K562 (cell line): ENCODE measurements at regions not wholly inside any gene's neighbourhood (a gene's known extent, or its start where the extent isn't known, plus 50 kb on each side); places are given as distances from the start of the nearest gene placed in this dataset.

Source experiments
- ATAC-seq: fragments of 200-7000 bp; cut with Tn5 transposase; 3 replicates; pipeline ENCODE4 v1.9.1; 2020; ENCODE audit warnings: moderate library complexity
- BruUV-seq: library from RNA; stranded (reverse); fragments of 400-500 nt; replicated peaks from 2 replicates; lab custom pipeline; 2021; lab: Mats Ljungman, UMichigan
- CTCF ChIA-PET: fragments of 300-600 bp; formaldehyde crosslinking; extraction: SDS; loops from one replicate; lab custom pipeline; 2021; ENCODE audit warnings: low intra/inter-chr PET ratio; lab: Yijun Ruan, JAX
- POLR2A ChIA-PET: fragments of 300-600, 350-650 bp; sonication (Branson Sonifier 250); formaldehyde crosslinking; extraction: SDS; loops from one replicate; lab custom pipeline; 2021; ENCODE audit warnings: antibody characterized with exemption, inconsistent platforms; lab: Yijun Ruan, JAX
- DNase-seq, 4 experiments: peaks; one replicate each; pipeline versions ENCODE4 v3.0.0 to v3.0.0-alpha.2; 2011 to 2018; ENCODE audit warnings: low spot score in 3 of 4, mixed read lengths in 3 of 4; ENCODE audit errors: extremely low read depth in 1 of 4
- FAIRE-seq: peaks from 2 replicates; lab custom pipeline; 2011; peaks lifted over from hg19 to GRCh38; lab: Jason Lieb, UNC
- H2AFZ ChIP-seq: 2 replicates; pipeline ENCODE4 v1.6.0; 2011; ENCODE audit warnings: low read depth, low read length, control low read depth, inconsistent platforms
- H3K27ac ChIP-seq: fragments of 200-600 bp; 3 replicates; pipeline ENCODE4 v1.8.0; 2011; ENCODE audit warnings: low read depth, mild to moderate bottlenecking, control low read depth, inconsistent platforms, low read length, moderate library complexity, mixed read lengths; ENCODE audit errors: extremely low read depth
- H3K27me3 ChIP-seq, 2 experiments: fragments of 300-600 bp in 1 of 2; 2 replicates in 1 of 2; 3 replicates in 1 of 2; pipeline versions ENCODE4 v1.6.0 to v1.8.0; 2011; ENCODE audit warnings: inconsistent platforms in 2 of 2, low read length in 2 of 2, mild to moderate bottlenecking in 1 of 2, mixed read lengths in 1 of 2, moderate library complexity in 1 of 2; ENCODE audit not compliant: control insufficient read depth in 2 of 2, insufficient read depth in 2 of 2
- H3K36me3 ChIP-seq: fragments of 300-600 bp; 3 replicates; pipeline ENCODE4 v1.8.0; 2011; ENCODE audit warnings: mild to moderate bottlenecking, low read length, inconsistent platforms; ENCODE audit not compliant: control insufficient read depth, insufficient read depth
- H3K4me1 ChIP-seq, 2 experiments: fragments of 200-600 bp in 1 of 2; replicated peaks in 1 of 2; 2 replicates in 1 of 2; 3 replicates in 1 of 2; pipeline versions ENCODE4 v1.5.1 to v1.8.0; 2011; ENCODE audit warnings: inconsistent platforms in 2 of 2, low read length in 2 of 2, mild to moderate bottlenecking in 1 of 2, mixed read lengths in 1 of 2, moderate library complexity in 1 of 2; ENCODE audit not compliant: control insufficient read depth in 2 of 2, insufficient read depth in 2 of 2
- H3K4me2 ChIP-seq: 2 replicates; pipeline ENCODE4 v1.6.1; 2011; ENCODE audit warnings: low read length, control low read depth, inconsistent platforms, mixed read lengths; ENCODE audit not compliant: insufficient read depth
- H3K4me3 ChIP-seq: fragments of 200-600 bp; sonication (generic), shearing (Covaris generic); 2 replicates; pipeline ENCODE4 v1.5.1; 2016; ENCODE audit warnings: control low read depth, inconsistent platforms
- H3K79me2 ChIP-seq: fragments of 200-600 bp; 3 replicates; pipeline ENCODE4 v1.8.0; 2011; ENCODE audit warnings: low read length, inconsistent platforms; ENCODE audit not compliant: control insufficient read depth, insufficient read depth
- H3K9ac ChIP-seq, 2 experiments: 2 replicates each; pipeline versions ENCODE4 v1.6.0 to v1.6.1; 2011; ENCODE audit warnings: low read depth in 2 of 2, low read length in 2 of 2, control low read depth in 1 of 2, inconsistent platforms in 1 of 2, mild to moderate bottlenecking in 1 of 2, mixed read lengths in 1 of 2; ENCODE audit not compliant: insufficient read depth in 1 of 2
- H3K9me1 ChIP-seq: one replicate; pipeline ENCODE4 v1.6.0; 2011; ENCODE audit warnings: inconsistent platforms, mild to moderate bottlenecking, low read length, moderate library complexity; ENCODE audit not compliant: control insufficient read depth, insufficient read depth
- H3K9me3 ChIP-seq: replicated peaks from 2 replicates; pipeline ENCODE4 v1.5.1; 2011; ENCODE audit warnings: low read depth, low read length, inconsistent platforms; ENCODE audit not compliant: control insufficient read depth, insufficient read depth
- H4K20me1 ChIP-seq: replicated peaks from 2 replicates; pipeline ENCODE4 v1.6.1; 2011; ENCODE audit warnings: low read length, inconsistent platforms, mixed read lengths; ENCODE audit not compliant: control insufficient read depth, insufficient read depth
- CBFB ChIP-seq: sonication (generic); formaldehyde crosslinking; IDR thresholded peaks from 2 replicates; pipeline ENCODE4 v1.4.0; 2020; ENCODE audit warnings: mild to moderate bottlenecking, missing genetic modification reagents
- HIVEP1 ChIP-seq: fragments of 250-450 bp; sonication (Bioruptor Pico); IDR thresholded peaks from 2 replicates; pipeline ENCODE4 v1.4.0; 2020; ENCODE audit warnings: mild to moderate bottlenecking
- KLF10 ChIP-seq: fragments of 250-450 bp; sonication (Bioruptor Pico); IDR thresholded peaks from 2 replicates; pipeline ENCODE4 v1.6.1; 2021; ENCODE audit warnings: matching md5 sums
- NFE2L1 ChIP-seq: fragments of 450-650 bp; IDR thresholded peaks from 2 replicates; pipeline ENCODE4 v1.6.1; 2016; ENCODE audit warnings: missing genetic modification characterization, low read depth, mild to moderate bottlenecking, missing compliant biosample characterization, moderate library complexity, borderline replicate concordance
- NFXL1 ChIP-seq: fragments of 450-650 bp; formaldehyde crosslinking; IDR thresholded peaks from 2 replicates; pipeline ENCODE4 v1.4.0; 2021; ENCODE audit warnings: mild to moderate bottlenecking
- NUFIP1 ChIP-seq: fragments of 450-650 bp; IDR thresholded peaks from 2 replicates; pipeline ENCODE4 v1.6.1; 2018; ENCODE audit not compliant: partially characterized antibody
- STAT5A ChIP-seq: IDR thresholded peaks from 2 replicates; pipeline ENCODE4 v1.6.1; 2012; ENCODE audit warnings: low read length, inconsistent platforms, borderline replicate concordance
- TARDBP ChIP-seq: fragments of 450-650 bp; IDR thresholded peaks from 2 replicates; pipeline ENCODE4 v1.6.1; 2016
- TGIF2 ChIP-seq: sonication (generic); formaldehyde crosslinking; IDR thresholded peaks from 2 replicates; pipeline ENCODE4 v1.8.1; 2022; ENCODE audit warnings: mild to moderate bottlenecking, missing genetic modification reagents, moderate library complexity
- YY1 ChIP-seq, 3 experiments: IDR thresholded peaks; 2 replicates each; pipeline ENCODE4 v1.6.1; 2011; ENCODE audit warnings: low read length in 2 of 3, mild to moderate bottlenecking in 2 of 3, moderate library complexity in 2 of 3, borderline replicate concordance in 1 of 3, control low read depth in 1 of 3, low read depth in 1 of 3; ENCODE audit not compliant: insufficient read depth in 3 of 3, insufficient replicate concordance in 2 of 3, control insufficient read depth in 1 of 3, insufficient read length in 1 of 3; ENCODE audit errors: extremely low read depth in 1 of 3
- ZBTB17 ChIP-seq: fragments of 450-650 bp; formaldehyde crosslinking; IDR thresholded peaks from 2 replicates; pipeline ENCODE4 v1.4.0; 2020; ENCODE audit warnings: mild to moderate bottlenecking
- WGBS: fragments of 100-300 bp; shearing (Covaris generic); methylation state at CpG from one replicate; pipeline ENCODE4 v1.1.6; 2016; ENCODE audit warnings: low coverage, mixed read lengths; ENCODE audit not compliant: insufficient coverage; ENCODE audit errors: missing lambda C conversion rate; 5-methylcytosine and 5-hydroxymethylcytosine counted together
- in situ Hi-C: fragments of 300-500 bp; cut with MboI; formaldehyde crosslinking; loops from 4 replicates; pipeline ENCODE4 v1.15.0; 2018; ENCODE audit warnings: inconsistent platforms, mixed read lengths
- intact Hi-C: fragments of 100-400 bp; cut with micrococcal nuclease; formaldehyde crosslinking; loops from 2 replicates; pipeline ENCODE4 v1.14.2; 2022
- TF ChIP-seq, protein P1 (sequence below): fragments of 200-400 bp; formaldehyde crosslinking; IDR thresholded peaks from 2 replicates; pipeline ENCODE4 v1.6.1; 2017; ENCODE audit warnings: mild to moderate bottlenecking, low read depth, low read length, moderate library complexity
- TF ChIP-seq, protein P2 (sequence below), 2 experiments: fragments of 450-650 bp; IDR thresholded peaks; 2 replicates each; pipeline ENCODE4 v1.6.1; 2018; ENCODE audit warnings: mild to moderate bottlenecking in 2 of 2, low read depth in 1 of 2; ENCODE audit not compliant: partially characterized antibody in 2 of 2
- TF ChIP-seq, protein P3 (sequence below): fragments of 250-450 bp; sonication (Bioruptor Pico); IDR thresholded peaks from 2 replicates; pipeline ENCODE4 v1.5.0; 2021
- TF ChIP-seq, protein P4 (sequence below), 2 experiments: fragments of 450-650 bp; IDR thresholded peaks; 2 replicates each; pipeline ENCODE4 v1.6.1; 2016

DNA sequence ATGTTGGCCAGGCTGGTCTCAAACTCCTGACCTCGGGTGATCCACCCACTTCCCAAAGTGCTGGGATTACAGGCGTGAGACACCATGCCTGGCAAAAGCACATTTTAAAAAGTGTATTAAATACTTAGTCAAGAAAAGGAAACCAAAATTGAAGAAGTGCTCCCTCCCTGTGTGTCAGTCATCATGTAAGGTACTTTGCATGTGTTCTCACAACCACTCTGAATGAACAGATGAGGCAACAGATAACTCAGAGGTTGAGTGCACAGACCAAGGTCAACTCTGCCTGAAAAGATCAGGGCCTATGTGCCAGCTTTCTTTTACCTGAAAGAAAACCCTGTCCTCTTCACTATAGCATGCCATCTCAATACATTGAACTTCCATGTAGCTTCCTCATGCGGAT lies 289.7 kb downstream of the MRPS30 start:
- no peaks in the 10 kb centered on the region for H4K20me1 ChIP-seq
- no peaks in the 10 kb centered on the region for H3K27me3 ChIP-seq
- H3K36me3 ChIP-seq, result no peaks in the 10 kb centered on the region
- TF ChIP-seq, protein P1, sequence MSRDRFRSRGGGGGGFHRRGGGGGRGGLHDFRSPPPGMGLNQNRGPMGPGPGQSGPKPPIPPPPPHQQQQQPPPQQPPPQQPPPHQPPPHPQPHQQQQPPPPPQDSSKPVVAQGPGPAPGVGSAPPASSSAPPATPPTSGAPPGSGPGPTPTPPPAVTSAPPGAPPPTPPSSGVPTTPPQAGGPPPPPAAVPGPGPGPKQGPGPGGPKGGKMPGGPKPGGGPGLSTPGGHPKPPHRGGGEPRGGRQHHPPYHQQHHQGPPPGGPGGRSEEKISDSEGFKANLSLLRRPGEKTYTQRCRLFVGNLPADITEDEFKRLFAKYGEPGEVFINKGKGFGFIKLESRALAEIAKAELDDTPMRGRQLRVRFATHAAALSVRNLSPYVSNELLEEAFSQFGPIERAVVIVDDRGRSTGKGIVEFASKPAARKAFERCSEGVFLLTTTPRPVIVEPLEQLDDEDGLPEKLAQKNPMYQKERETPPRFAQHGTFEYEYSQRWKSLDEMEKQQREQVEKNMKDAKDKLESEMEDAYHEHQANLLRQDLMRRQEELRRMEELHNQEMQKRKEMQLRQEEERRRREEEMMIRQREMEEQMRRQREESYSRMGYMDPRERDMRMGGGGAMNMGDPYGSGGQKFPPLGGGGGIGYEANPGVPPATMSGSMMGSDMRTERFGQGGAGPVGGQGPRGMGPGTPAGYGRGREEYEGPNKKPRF, result no peak
- no peak for TF ChIP-seq NFXL1 (CRISPR knock-in tag)
- no peak for TF ChIP-seq CBFB
- TF ChIP-seq ZBTB17 (CRISPR knock-in tag), result no peak
- no peak for TF ChIP-seq NUFIP1
- no peak for TF ChIP-seq YY1 (IDR thresholded peaks at IDR 0.05; ENCODE audit: borderline replicate concordance in 1 of 3, control insufficient read depth in 1 of 3, extremely low read depth in 1 of 3, insufficient read depth in 3 of 3, insufficient read length in 1 of 3, insufficient replicate concordance in 2 of 3, low read depth in 1 of 3, low read length in 2 of 3)
- TF ChIP-seq, protein P2, sequence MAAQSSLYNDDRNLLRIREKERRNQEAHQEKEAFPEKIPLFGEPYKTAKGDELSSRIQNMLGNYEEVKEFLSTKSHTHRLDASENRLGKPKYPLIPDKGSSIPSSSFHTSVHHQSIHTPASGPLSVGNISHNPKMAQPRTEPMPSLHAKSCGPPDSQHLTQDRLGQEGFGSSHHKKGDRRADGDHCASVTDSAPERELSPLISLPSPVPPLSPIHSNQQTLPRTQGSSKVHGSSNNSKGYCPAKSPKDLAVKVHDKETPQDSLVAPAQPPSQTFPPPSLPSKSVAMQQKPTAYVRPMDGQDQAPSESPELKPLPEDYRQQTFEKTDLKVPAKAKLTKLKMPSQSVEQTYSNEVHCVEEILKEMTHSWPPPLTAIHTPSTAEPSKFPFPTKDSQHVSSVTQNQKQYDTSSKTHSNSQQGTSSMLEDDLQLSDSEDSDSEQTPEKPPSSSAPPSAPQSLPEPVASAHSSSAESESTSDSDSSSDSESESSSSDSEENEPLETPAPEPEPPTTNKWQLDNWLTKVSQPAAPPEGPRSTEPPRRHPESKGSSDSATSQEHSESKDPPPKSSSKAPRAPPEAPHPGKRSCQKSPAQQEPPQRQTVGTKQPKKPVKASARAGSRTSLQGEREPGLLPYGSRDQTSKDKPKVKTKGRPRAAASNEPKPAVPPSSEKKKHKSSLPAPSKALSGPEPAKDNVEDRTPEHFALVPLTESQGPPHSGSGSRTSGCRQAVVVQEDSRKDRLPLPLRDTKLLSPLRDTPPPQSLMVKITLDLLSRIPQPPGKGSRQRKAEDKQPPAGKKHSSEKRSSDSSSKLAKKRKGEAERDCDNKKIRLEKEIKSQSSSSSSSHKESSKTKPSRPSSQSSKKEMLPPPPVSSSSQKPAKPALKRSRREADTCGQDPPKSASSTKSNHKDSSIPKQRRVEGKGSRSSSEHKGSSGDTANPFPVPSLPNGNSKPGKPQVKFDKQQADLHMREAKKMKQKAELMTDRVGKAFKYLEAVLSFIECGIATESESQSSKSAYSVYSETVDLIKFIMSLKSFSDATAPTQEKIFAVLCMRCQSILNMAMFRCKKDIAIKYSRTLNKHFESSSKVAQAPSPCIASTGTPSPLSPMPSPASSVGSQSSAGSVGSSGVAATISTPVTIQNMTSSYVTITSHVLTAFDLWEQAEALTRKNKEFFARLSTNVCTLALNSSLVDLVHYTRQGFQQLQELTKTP (IDR thresholded peaks at IDR 0.05; ENCODE audit: low read depth in 1 of 2, partially characterized antibody in 2 of 2), result no peak
- no peak for TF ChIP-seq NFE2L1 (tag)
- no peak for TF ChIP-seq KLF10 (CRISPR knock-in tag)
- TF ChIP-seq TARDBP, result no peak
- TF ChIP-seq STAT5A, result no peak
- no peak for TF ChIP-seq HIVEP1 (CRISPR knock-in tag)
- TF ChIP-seq, protein P3, sequence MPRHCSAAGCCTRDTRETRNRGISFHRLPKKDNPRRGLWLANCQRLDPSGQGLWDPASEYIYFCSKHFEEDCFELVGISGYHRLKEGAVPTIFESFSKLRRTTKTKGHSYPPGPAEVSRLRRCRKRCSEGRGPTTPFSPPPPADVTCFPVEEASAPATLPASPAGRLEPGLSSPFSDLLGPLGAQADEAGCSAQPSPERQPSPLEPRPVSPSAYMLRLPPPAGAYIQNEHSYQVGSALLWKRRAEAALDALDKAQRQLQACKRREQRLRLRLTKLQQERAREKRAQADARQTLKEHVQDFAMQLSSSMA, result no peak
- TF ChIP-seq TGIF2 (CRISPR knock-in tag), result no peak
- TF ChIP-seq, protein P4, sequence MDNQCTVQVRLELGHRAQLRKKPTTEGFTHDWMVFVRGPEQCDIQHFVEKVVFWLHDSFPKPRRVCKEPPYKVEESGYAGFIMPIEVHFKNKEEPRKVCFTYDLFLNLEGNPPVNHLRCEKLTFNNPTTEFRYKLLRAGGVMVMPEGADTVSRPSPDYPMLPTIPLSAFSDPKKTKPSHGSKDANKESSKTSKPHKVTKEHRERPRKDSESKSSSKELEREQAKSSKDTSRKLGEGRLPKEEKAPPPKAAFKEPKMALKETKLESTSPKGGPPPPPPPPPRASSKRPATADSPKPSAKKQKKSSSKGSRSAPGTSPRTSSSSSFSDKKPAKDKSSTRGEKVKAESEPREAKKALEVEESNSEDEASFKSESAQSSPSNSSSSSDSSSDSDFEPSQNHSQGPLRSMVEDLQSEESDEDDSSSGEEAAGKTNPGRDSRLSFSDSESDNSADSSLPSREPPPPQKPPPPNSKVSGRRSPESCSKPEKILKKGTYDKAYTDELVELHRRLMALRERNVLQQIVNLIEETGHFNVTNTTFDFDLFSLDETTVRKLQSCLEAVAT (IDR thresholded peaks at IDR 0.05), result no peak
- no peaks in the 10 kb centered on the region for H3K79me2 ChIP-seq
- intact Hi-C loops (no loop called here), in situ Hi-C loops (no loop called here)
- CTCF ChIA-PET, result no interaction called here
- BruUV-seq, result no TSS peak
- 0% methylated on average over 3 of the region's 3 CpGs for WGBS
- FAIRE-seq (no peak), ATAC-seq (no peak), DNase-seq (no peak)
- H2AFZ ChIP-seq, result no peak overlapping the region
- H3K9me1 ChIP-seq, result no peaks in the 10 kb centered on the region
- H3K9ac ChIP-seq, result no peak overlapping the region
- no peak overlapping the region for H3K4me2 ChIP-seq
- no peak overlapping the region for H3K4me3 ChIP-seq
- POLR2A ChIA-PET, result no interaction called here
- H3K27ac ChIP-seq, result no peak overlapping the region
- H3K9me3 ChIP-seq, result no peaks in the 10 kb centered on the region
- no peaks in the 10 kb centered on the region for H3K4me1 ChIP-seq
